Mesendoderm (in vitro differentiated cells): ENCODE measurements at regions not wholly inside any gene's neighbourhood (a gene's known extent, or its start where the extent isn't known, plus 50 kb on each side); places are given as distances from the start of the nearest gene placed in this dataset.
A peak's percentile ranks its signal among the peaks of the same experiment; 100 is the strongest.

ENCODE experiments used
- DNase-seq: peaks from one replicate; pipeline ENCODE4 v3.0.0; 2013
- H2AK5ac ChIP-seq: 2 replicates; pipeline ENCODE4 v1.6.1; 2013; ENCODE audit warnings: low read length, inconsistent platforms
- H2BK120ac ChIP-seq: 2 replicates; pipeline ENCODE4 v1.6.1; 2013; ENCODE audit warnings: low read depth, mild to moderate bottlenecking, low read length, moderate library complexity, mixed read lengths
- H2BK15ac ChIP-seq: replicated peaks from 2 replicates; pipeline ENCODE4 v1.6.1; 2013; ENCODE audit warnings: low read depth, mild to moderate bottlenecking, moderate library complexity
- H2BK5ac ChIP-seq: 2 replicates; pipeline ENCODE4 v1.6.1; 2013; ENCODE audit warnings: low read length, inconsistent platforms
- H3K18ac ChIP-seq: 2 replicates; pipeline ENCODE4 v1.6.1; 2013; ENCODE audit warnings: mild to moderate bottlenecking, low read length, mixed read lengths
- H3K23ac ChIP-seq: one replicate; pipeline ENCODE4 v1.6.1; 2013; ENCODE audit warnings: low read length
- H3K27ac ChIP-seq: 2 replicates; pipeline ENCODE4 v1.5.1; 2013; ENCODE audit warnings: low read depth, mild to moderate bottlenecking, inconsistent platforms, low read length, moderate library complexity
- H3K27me3 ChIP-seq: 2 replicates; pipeline ENCODE4 v1.6.1; 2013; ENCODE audit warnings: low read length, control low read depth, mild to moderate bottlenecking, inconsistent platforms; ENCODE audit not compliant: insufficient read depth, poor library complexity
- H3K36me3 ChIP-seq: 2 replicates; pipeline ENCODE4 v1.6.1; 2013; ENCODE audit warnings: low read length, inconsistent platforms; ENCODE audit not compliant: control insufficient read depth, insufficient read depth
- H3K4ac ChIP-seq: one replicate; pipeline ENCODE4 v1.6.1; 2013; ENCODE audit warnings: low read depth, mild to moderate bottlenecking, low read length, moderate library complexity
- H3K4me1 ChIP-seq: 2 replicates; pipeline ENCODE4 v1.6.1; 2013; ENCODE audit warnings: low read depth, low read length, inconsistent platforms; ENCODE audit not compliant: control insufficient read depth
- H3K4me2 ChIP-seq: 2 replicates; pipeline ENCODE4 v1.6.1; 2013; ENCODE audit warnings: low read length
- H3K4me3 ChIP-seq: 2 replicates; pipeline ENCODE4 v1.5.1; 2013; ENCODE audit warnings: mild to moderate bottlenecking, low read length
- H3K56ac ChIP-seq: one replicate; pipeline ENCODE4 v1.6.1; 2013; ENCODE audit warnings: low read length
- H3K79me1 ChIP-seq: 2 replicates; pipeline ENCODE4 v1.6.1; 2013; ENCODE audit warnings: low read length, inconsistent platforms
- H3K79me2 ChIP-seq: 2 replicates; pipeline ENCODE4 v1.6.1; 2013; ENCODE audit warnings: mild to moderate bottlenecking, low read length; ENCODE audit not compliant: control insufficient read depth, insufficient read depth
- H3K9ac ChIP-seq: 2 replicates; pipeline ENCODE4 v1.6.1; 2013; ENCODE audit warnings: low read length, inconsistent platforms
- H4K5ac ChIP-seq: one replicate; pipeline ENCODE4 v1.6.1; 2013; ENCODE audit warnings: low read length
- H4K8ac ChIP-seq: one replicate; pipeline ENCODE4 v1.6.1; 2013; ENCODE audit warnings: low read depth, mild to moderate bottlenecking, control low read depth, low read length, moderate library complexity
- WGBS: extraction: QIAGEN DNeasy Blood & Tissue Kit; methylation state at CpG from one replicate; pipeline ENCODE4 v1.1.7; 2013; ENCODE audit warnings: low lambda C conversion rate, missing lambda C conversion rate; ENCODE audit not compliant: insufficient coverage; ENCODE audit errors: extremely low coverage; 5-methylcytosine and 5-hydroxymethylcytosine counted together

DNA sequence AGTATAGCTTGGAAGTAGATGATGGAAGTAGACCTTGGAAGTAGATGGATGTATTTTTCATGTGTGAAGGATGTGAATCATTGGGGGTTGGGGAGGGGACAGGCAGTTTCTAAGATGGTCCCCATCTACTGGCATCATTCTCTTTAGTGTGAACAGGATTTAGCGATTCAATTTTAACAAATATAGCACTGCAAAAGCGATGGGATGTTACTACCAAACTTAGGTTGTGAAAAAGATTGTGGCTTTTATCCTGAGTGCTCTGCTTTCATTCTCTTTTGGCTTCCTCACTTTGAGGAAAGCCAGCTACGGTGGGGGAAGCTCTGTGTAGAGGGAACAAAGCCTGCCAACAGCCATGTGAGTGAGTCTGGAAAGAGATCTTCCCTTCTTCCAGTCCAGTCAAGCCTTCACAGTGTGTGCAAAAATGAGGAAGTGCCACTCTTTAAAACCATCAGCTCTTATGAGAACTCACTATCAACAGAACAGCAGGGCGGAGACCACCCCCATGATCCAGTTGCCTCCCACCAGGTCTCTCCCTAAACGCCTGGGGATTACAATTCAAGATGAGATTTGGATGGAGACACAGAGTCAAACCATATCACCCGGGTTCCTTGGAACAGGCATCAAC lies 441.4 kb downstream of the SH3GL2 start:
- Histone ChIP-seq H3K79me2 (no peaks in the 10 kb centered on the region), H3K56ac (no peak overlapping the region), H3K36me3 (no peaks in the 10 kb centered on the region), H2BK120ac (no peak overlapping the region), H2AK5ac (no peak overlapping the region), H3K79me1 (no peaks in the 10 kb centered on the region), H3K4me1 (no peaks in the 10 kb centered on the region), H3K27ac (no peak overlapping the region), H4K5ac (no peak overlapping the region), H3K4ac (no peak overlapping the region), H3K9ac (no peak overlapping the region), H3K27me3 (no peaks in the 10 kb centered on the region), H2BK15ac (no peak overlapping the region), H3K4me2 (no peak overlapping the region), H4K8ac (no peak overlapping the region), H3K18ac (no peak overlapping the region), H3K4me3 (no peak overlapping the region), H2BK5ac (no peak overlapping the region), H3K23ac (no peak overlapping the region)
- no CpG with 5 or more reads among the region's 6 CpGs for WGBS
- no peak for DNase-seq

DNA sequence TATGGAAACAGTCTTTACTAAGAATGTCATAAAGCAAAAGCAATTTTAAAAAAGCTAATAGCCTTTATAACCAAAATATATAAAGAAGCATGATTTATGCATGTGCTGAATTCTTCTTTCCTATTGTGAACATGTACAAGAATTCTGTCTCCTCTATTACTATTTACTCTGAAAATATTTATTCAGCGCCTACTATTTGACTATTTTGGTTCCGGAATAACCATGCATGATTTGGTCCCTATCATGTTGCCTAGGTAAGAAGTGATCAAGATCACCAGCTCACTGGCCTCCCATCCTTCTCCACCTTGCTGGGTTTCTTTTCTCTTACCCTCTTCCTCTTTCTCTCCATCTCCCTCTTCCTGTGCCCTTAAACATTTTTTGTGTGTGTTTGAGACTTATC lies 443.8 kb downstream of the SH3GL2 start:
- DNase-seq = no peak
- H3K4ac ChIP-seq = no peak overlapping the region
- no peaks in the 10 kb centered on the region for H3K36me3 ChIP-seq
- H3K18ac ChIP-seq = no peak overlapping the region
- H3K4me3 ChIP-seq = no peak overlapping the region
- no peak overlapping the region for H3K4me2 ChIP-seq
- no peaks in the 10 kb centered on the region for H3K4me1 ChIP-seq
- no peak overlapping the region for H3K56ac ChIP-seq
- H3K9ac ChIP-seq = no peak overlapping the region
- no peak overlapping the region for H3K23ac ChIP-seq
- no peak overlapping the region for H3K27ac ChIP-seq
- H4K8ac ChIP-seq = no peak overlapping the region
- H3K27me3 ChIP-seq = no peaks in the 10 kb centered on the region
- H2BK15ac ChIP-seq = no peak overlapping the region
- H2AK5ac ChIP-seq = no peak overlapping the region
- H3K79me2 ChIP-seq = no peaks in the 10 kb centered on the region
- no peak overlapping the region for H2BK5ac ChIP-seq
- no CpG with 5 or more reads among the region's 2 CpGs for WGBS
- H2BK120ac ChIP-seq = no peak overlapping the region
- no peaks in the 10 kb centered on the region for H3K79me1 ChIP-seq
- no peak overlapping the region for H4K5ac ChIP-seq

DNA sequence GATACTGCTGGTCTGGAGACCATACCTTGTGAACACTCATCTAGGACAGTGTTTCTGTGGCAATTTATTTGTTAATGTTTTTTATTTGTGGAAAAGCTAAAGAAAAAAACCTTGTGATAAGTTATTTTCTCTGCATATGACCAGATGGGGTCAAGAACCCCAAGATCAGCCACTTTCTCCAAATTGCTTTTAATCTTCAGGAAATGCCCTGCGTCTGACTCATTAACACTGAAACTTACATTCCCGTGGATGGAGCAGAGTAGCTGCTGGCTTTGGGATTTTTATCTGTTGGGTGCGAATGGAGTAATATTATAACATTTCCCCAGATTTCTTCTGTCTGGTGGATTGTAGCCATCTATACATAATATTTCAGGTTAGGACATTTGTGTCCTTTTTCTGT lies 444.5 kb downstream of the SH3GL2 start:
- H3K27me3 ChIP-seq = no peaks in the 10 kb centered on the region
- no peak overlapping the region for H3K4ac ChIP-seq
- H3K23ac ChIP-seq = no peak overlapping the region
- H3K79me1 ChIP-seq = no peaks in the 10 kb centered on the region
- peak; percentile 51 for DNase-seq
- H2BK15ac ChIP-seq = no peak overlapping the region
- H3K9ac ChIP-seq = no peak overlapping the region
- H3K4me1 ChIP-seq = no peaks in the 10 kb centered on the region
- no peak overlapping the region for H3K18ac ChIP-seq
- H4K5ac ChIP-seq = no peak overlapping the region
- WGBS = no CpG with 5 or more reads among the region's 3 CpGs
- H3K27ac ChIP-seq = no peak overlapping the region
- H2BK120ac ChIP-seq = no peak overlapping the region
- no peak overlapping the region for H3K56ac ChIP-seq
- H4K8ac ChIP-seq = no peak overlapping the region
- no peaks in the 10 kb centered on the region for H3K79me2 ChIP-seq
- no peak overlapping the region for H3K4me2 ChIP-seq
- H2AK5ac ChIP-seq = no peak overlapping the region
- H3K4me3 ChIP-seq = no peak overlapping the region
- no peaks in the 10 kb centered on the region for H3K36me3 ChIP-seq
- H2BK5ac ChIP-seq = no peak overlapping the region

DNA sequence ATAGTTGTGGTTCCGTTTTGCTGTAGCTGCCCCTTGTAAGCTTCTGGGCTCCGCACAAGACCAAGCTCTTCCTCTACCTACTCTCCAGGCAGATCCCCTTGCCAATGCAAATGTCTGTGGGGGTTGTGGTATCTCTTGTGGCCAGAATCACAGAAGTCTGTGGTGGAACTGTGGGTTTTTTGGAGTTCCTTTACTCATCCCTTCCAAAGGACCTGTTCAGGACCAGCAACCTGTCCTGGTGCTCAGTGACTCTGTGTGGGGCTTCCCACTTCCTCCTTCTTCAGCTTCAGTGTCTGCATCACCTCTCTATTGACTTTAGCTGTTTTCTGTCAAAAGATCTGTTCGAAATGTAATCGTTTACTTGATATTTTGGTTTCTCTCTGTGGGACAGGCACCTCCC lies 441.3 kb upstream of the ADAMTSL1 start:
- H3K9ac ChIP-seq = no peak overlapping the region
- WGBS = no CpG with 5 or more reads among the region's 4 CpGs
- H3K36me3 ChIP-seq = no peaks in the 10 kb centered on the region
- H2AK5ac ChIP-seq = no peak overlapping the region
- no peaks in the 10 kb centered on the region for H3K79me1 ChIP-seq
- H3K56ac ChIP-seq = no peak overlapping the region
- H3K27me3 ChIP-seq = no peaks in the 10 kb centered on the region
- H2BK120ac ChIP-seq = no peak overlapping the region
- no peak overlapping the region for H3K18ac ChIP-seq
- no peak overlapping the region for H2BK15ac ChIP-seq
- H2BK5ac ChIP-seq = no peak overlapping the region
- no peak for DNase-seq
- no peak overlapping the region for H3K4me2 ChIP-seq
- H3K4me3 ChIP-seq = no peak overlapping the region
- no peak overlapping the region for H4K8ac ChIP-seq
- H3K79me2 ChIP-seq = no peaks in the 10 kb centered on the region
- H4K5ac ChIP-seq = no peak overlapping the region
- H3K23ac ChIP-seq = no peak overlapping the region
- H3K4me1 ChIP-seq = peaks cover 3% of the 10 kb centered on the region
- H3K27ac ChIP-seq = no peak overlapping the region
- H3K4ac ChIP-seq = no peak overlapping the region

DNA sequence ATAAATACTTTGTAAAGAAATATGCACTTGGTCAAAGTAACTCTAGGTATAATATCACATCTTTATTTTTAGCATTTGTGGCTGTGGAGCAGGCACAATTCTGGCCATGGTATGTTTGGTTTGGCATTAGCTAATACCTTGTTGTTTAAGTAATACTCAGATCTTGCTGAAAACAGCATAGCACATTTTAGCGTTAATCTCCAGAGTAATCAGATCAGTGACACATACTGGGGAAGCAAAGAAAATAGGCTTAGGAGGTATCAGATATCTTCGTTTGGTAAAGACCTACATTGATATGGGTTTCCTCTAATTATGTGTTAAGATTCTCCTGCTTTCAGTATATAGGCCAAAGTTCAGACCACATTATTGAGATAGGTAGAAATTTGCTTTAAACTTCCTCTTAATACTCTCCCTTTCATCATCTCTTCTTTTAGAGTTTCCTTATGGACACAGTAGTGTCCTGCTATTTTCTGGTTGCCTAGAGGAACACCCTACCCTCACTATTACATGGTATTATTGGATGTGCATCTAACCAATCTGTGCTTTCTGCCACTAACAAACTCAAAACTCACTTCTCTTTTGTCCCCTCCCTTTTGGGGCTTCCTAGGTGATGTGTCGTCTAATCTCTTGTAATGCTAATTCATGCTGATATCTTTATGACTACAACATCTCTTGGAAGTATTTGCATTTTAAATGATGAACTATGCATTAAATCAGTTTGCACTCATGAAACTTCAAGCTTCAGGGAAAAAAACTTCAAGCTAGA lies 437.3 kb upstream of the ADAMTSL1 start:
- H3K4me2 ChIP-seq = no peak overlapping the region
- H3K27me3 ChIP-seq = no peaks in the 10 kb centered on the region
- no peak overlapping the region for H2BK120ac ChIP-seq
- H3K4me3 ChIP-seq = no peak overlapping the region
- H3K79me1 ChIP-seq = no peaks in the 10 kb centered on the region
- no peak overlapping the region for H2BK5ac ChIP-seq
- DNase-seq = peak; percentile 74
- no peak overlapping the region for H3K23ac ChIP-seq
- WGBS = no CpG with 5 or more reads among the region's 3 CpGs
- H3K18ac ChIP-seq = no peak overlapping the region
- no peak overlapping the region for H2BK15ac ChIP-seq
- no peak overlapping the region for H2AK5ac ChIP-seq
- H3K9ac ChIP-seq = no peak overlapping the region
- H3K4me1 ChIP-seq = peaks cover 3% of the 10 kb centered on the region
- H4K8ac ChIP-seq = no peak overlapping the region
- H3K79me2 ChIP-seq = no peaks in the 10 kb centered on the region
- H4K5ac ChIP-seq = no peak overlapping the region
- H3K36me3 ChIP-seq = no peaks in the 10 kb centered on the region
- no peak overlapping the region for H3K27ac ChIP-seq
- no peak overlapping the region for H3K56ac ChIP-seq
- H3K4ac ChIP-seq = no peak overlapping the region
